Panc1 (cell line): ENCODE measurements at regions not wholly inside any gene's neighbourhood (a gene's known extent, or its start where the extent isn't known, plus 50 kb on each side); places are given as distances from the start of the nearest gene placed in this dataset.

Experiments
- CTCF ChIP-seq: fragments of 450-650 bp; IDR thresholded peaks from 2 replicates; pipeline ENCODE4 v1.5.1; 2017; ENCODE audit warnings: mild to moderate bottlenecking
- REST ChIP-seq, 2 experiments: IDR thresholded peaks; 2 replicates each; pipeline ENCODE4 v1.6.1; 2011 to 2012; ENCODE audit warnings: low read depth in 2 of 2, control low read depth in 1 of 2, low read length in 1 of 2, mild to moderate bottlenecking in 1 of 2, moderate library complexity in 1 of 2; ENCODE audit not compliant: insufficient read depth in 1 of 2
- SIN3A ChIP-seq: IDR thresholded peaks from 2 replicates; pipeline ENCODE4 v1.6.1; 2012; ENCODE audit warnings: low read depth, mild to moderate bottlenecking, low read length, moderate library complexity, borderline replicate concordance; ENCODE audit not compliant: insufficient read depth

GRCh38 chr13:90055121-90055520 lies 1292.4 kb upstream of the MIR17HG start:
- TF ChIP-seq CTCF, result no peak
- no peak for TF ChIP-seq REST (IDR thresholded peaks at IDR 0.05; ENCODE audit: insufficient read depth in 1 of 2, low read depth in 2 of 2, low read length in 1 of 2)
- TF ChIP-seq SIN3A, result no peak
